Calu3 (cell line): ENCODE measurements at regions not wholly inside any gene's neighbourhood (a gene's known extent, or its start where the extent isn't known, plus 50 kb on each side); places are given as distances from the start of the nearest gene placed in this dataset.

Source experiments
- BruUV-seq: library from RNA; stranded (reverse); fragments of 400-500 nt; replicated peaks from 2 replicates; lab custom pipeline; 2021; lab: Mats Ljungman, UMichigan
- CTCF ChIA-PET: fragments of 300-600 bp; sonication (Branson Sonifier 250); formaldehyde crosslinking; loops from one replicate; lab custom pipeline; 2022; ENCODE audit warnings: antibody characterized with exemption; lab: Charles Lee
- DNase-seq: peaks from one replicate; pipeline ENCODE4 v3.0.0; 2022
- H3K27ac Mint-ChIP-seq: one replicate; pipeline ENCODE4 v1.8.0; 2022; ENCODE audit warnings: mixed read lengths; ENCODE audit not compliant: unreplicated experiment
- H3K27me3 Mint-ChIP-seq: one replicate; pipeline ENCODE4 v1.8.0; 2022; ENCODE audit warnings: mixed read lengths; ENCODE audit not compliant: unreplicated experiment
- H3K36me3 Mint-ChIP-seq: one replicate; pipeline ENCODE4 v1.8.0; 2022; ENCODE audit warnings: mild to moderate bottlenecking, moderate library complexity, mixed read lengths; ENCODE audit not compliant: insufficient read depth, unreplicated experiment
- H3K4me1 Mint-ChIP-seq: one replicate; pipeline ENCODE4 v1.8.0; 2022; ENCODE audit warnings: mild to moderate bottlenecking, low read depth, mixed read lengths; ENCODE audit not compliant: unreplicated experiment
- H3K4me3 Mint-ChIP-seq: one replicate; pipeline ENCODE4 v1.8.0; 2022; ENCODE audit warnings: mild to moderate bottlenecking, low read depth, moderate library complexity, mixed read lengths; ENCODE audit not compliant: unreplicated experiment
- H3K9me3 Mint-ChIP-seq: one replicate; pipeline ENCODE4 v1.8.0; 2022; ENCODE audit warnings: low read depth, mixed read lengths; ENCODE audit not compliant: unreplicated experiment
- intact Hi-C: fragments of 100-400 bp; cut with micrococcal nuclease; formaldehyde crosslinking; loops from one replicate; pipeline ENCODE4 v1.10.0; 2022; ENCODE audit not compliant: unreplicated experiment
- TF ChIP-seq, protein P1 (sequence below): fragments of 200-600 bp; IDR thresholded peaks from one replicate; pipeline ENCODE4 v1.8.0; 2022; ENCODE audit warnings: antibody characterized with exemption; ENCODE audit not compliant: unreplicated experiment

GRCh38 chr2:19763731-19764130, 138.1 kb downstream of the TTC32 start:
- TF ChIP-seq, protein P1, sequence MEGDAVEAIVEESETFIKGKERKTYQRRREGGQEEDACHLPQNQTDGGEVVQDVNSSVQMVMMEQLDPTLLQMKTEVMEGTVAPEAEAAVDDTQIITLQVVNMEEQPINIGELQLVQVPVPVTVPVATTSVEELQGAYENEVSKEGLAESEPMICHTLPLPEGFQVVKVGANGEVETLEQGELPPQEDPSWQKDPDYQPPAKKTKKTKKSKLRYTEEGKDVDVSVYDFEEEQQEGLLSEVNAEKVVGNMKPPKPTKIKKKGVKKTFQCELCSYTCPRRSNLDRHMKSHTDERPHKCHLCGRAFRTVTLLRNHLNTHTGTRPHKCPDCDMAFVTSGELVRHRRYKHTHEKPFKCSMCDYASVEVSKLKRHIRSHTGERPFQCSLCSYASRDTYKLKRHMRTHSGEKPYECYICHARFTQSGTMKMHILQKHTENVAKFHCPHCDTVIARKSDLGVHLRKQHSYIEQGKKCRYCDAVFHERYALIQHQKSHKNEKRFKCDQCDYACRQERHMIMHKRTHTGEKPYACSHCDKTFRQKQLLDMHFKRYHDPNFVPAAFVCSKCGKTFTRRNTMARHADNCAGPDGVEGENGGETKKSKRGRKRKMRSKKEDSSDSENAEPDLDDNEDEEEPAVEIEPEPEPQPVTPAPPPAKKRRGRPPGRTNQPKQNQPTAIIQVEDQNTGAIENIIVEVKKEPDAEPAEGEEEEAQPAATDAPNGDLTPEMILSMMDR = no peak
- intact Hi-C loops = no loop called here
- Mint-ChIP-seq H3K27ac (no peak overlapping the region), H3K4me3 (no peak overlapping the region), H3K9me3 (no peaks in the 10 kb centered on the region), H3K27me3 (peaks cover 19% of the 10 kb centered on the region), H3K36me3 (no peaks in the 10 kb centered on the region), H3K4me1 (no peaks in the 10 kb centered on the region)
- no TSS peak for BruUV-seq
- no peak for DNase-seq
- CTCF ChIA-PET = no interaction called here

DNA sequence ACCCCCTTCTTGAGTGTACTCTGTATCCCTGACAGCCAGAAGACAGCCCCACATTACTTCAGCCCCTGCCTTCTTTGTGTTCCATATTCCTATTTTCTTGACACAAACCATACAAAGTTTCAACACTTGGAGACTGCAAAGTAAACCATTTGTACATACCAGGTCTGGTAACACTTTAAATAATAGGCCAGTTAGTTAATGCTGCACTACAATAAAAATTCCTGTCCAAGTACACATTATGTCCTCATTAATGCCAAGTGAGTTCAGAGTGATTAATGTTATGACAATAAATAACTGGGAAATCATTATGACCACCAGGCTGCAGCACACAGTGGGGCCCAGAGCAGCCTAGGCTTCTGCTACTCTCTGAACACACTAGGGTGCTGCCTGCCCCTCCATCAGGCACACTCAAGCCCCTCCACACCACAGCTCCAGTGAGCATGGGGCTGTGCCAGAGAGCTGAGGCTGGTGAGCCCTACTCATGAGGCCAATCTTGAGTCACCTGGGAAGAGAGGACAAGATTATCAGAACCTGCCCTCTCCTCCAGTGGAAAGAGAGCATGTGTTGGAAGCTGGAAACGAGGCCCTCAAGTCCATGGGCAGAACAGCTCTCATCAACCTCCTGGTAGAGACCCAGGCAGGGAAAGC, 138.7 kb downstream of the TTC32 start:
- no peaks in the 10 kb centered on the region for H3K4me1 Mint-ChIP-seq
- CTCF ChIA-PET = no interaction called here
- TF ChIP-seq, protein P1 = no peak
- H3K4me3 Mint-ChIP-seq = no peak overlapping the region
- H3K36me3 Mint-ChIP-seq = no peaks in the 10 kb centered on the region
- H3K27ac Mint-ChIP-seq = no peak overlapping the region
- intact Hi-C loops = no loop called here
- no TSS peak for BruUV-seq
- H3K9me3 Mint-ChIP-seq = no peaks in the 10 kb centered on the region
- DNase-seq = no peak
- peaks cover 19% of the 10 kb centered on the region for H3K27me3 Mint-ChIP-seq

GRCh38 chr2:19762142-19762541, 139.6 kb downstream of the TTC32 start:
- intact Hi-C loops = no loop called here
- Mint-ChIP-seq H3K36me3 (no peaks in the 10 kb centered on the region), H3K4me3 (no peak overlapping the region), H3K9me3 (no peaks in the 10 kb centered on the region), H3K4me1 (no peaks in the 10 kb centered on the region), H3K27me3 (peaks cover 14% of the 10 kb centered on the region), H3K27ac (no peak overlapping the region)
- no TSS peak for BruUV-seq
- TF ChIP-seq, protein P1 = no peak
- CTCF ChIA-PET = interaction anchor here (0.6 kb wide), 1 partner anchor 15 kb away, joined by 8 read pairs; no protein-coding TSS in a partner anchor
- no peak for DNase-seq

DNA sequence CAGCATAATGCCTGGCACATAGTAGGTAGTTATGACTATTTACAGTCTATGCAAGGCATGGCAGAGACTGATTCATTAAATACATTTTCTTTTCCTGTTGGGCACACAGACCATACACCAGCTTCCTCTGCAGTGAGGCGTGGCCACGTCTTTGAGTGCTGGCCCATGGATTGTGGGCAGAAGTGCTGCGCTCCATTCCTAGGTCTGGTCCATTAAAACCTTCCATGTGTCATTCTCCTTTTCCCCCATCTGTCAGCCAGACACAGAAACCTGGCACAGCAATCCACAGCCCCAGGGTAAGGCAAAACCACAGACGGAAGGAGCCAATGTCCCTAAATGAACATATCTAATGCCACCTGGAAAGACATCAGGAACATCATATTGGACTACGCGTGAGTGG, 141.9 kb downstream of the TTC32 start:
- intact Hi-C loops = no loop called here
- TF ChIP-seq, protein P1 = no peak
- Mint-ChIP-seq H3K36me3 (no peaks in the 10 kb centered on the region), H3K4me1 (peaks cover 4% of the 10 kb centered on the region), H3K27me3 (peaks cover 5% of the 10 kb centered on the region), H3K9me3 (no peaks in the 10 kb centered on the region), H3K27ac (no peak overlapping the region), H3K4me3 (no peak overlapping the region)
- no TSS peak for BruUV-seq
- DNase-seq = no peak
- CTCF ChIA-PET = no interaction called here
